ENCODE measurements at regions not wholly inside any gene's neighbourhood (a gene's known extent, or its start where the extent isn't known, plus 50 kb on each side); places are given as distances from the start of the nearest gene placed in this dataset.

GRCh38 chr2:120850551-120850950, 114.9 kb downstream of the GLI2 start:
- H3K9me3 Mint-ChIP-seq, result peaks cover 21% of the 10 kb centered on the region
- H3K36me3 Mint-ChIP-seq (ENCODE audit: low read depth), result no peaks in the 10 kb centered on the region
- no peaks in the 10 kb centered on the region for H3K4me1 Mint-ChIP-seq (ENCODE audit: low read depth)
- H3K4me3 Mint-ChIP-seq, result no peak overlapping the region
- no peaks in the 10 kb centered on the region for H3K27me3 Mint-ChIP-seq
- H3K27ac Mint-ChIP-seq, result no peak overlapping the region

GRCh38 chr2:120851116-120851773, 115.6 kb downstream of the GLI2 start:
- no peaks in the 10 kb centered on the region for H3K4me1 Mint-ChIP-seq (ENCODE audit: low read depth)
- peaks cover 21% of the 10 kb centered on the region for H3K9me3 Mint-ChIP-seq
- no peak overlapping the region for H3K27ac Mint-ChIP-seq
- H3K36me3 Mint-ChIP-seq (ENCODE audit: low read depth), result no peaks in the 10 kb centered on the region
- H3K4me3 Mint-ChIP-seq, result no peak overlapping the region
- no peaks in the 10 kb centered on the region for H3K27me3 Mint-ChIP-seq

GRCh38 chr2:120852200-120852815, 116.6 kb downstream of the GLI2 start:
- H3K36me3 Mint-ChIP-seq (ENCODE audit: low read depth), result no peaks in the 10 kb centered on the region
- no peak overlapping the region for H3K27ac Mint-ChIP-seq
- peaks cover 21% of the 10 kb centered on the region for H3K9me3 Mint-ChIP-seq
- no peaks in the 10 kb centered on the region for H3K4me1 Mint-ChIP-seq (ENCODE audit: low read depth)
- no peaks in the 10 kb centered on the region for H3K27me3 Mint-ChIP-seq
- H3K4me3 Mint-ChIP-seq, result no peak overlapping the region

GRCh38 chr2:120853306-120854013, 117.8 kb downstream of the GLI2 start:
- no peaks in the 10 kb centered on the region for H3K27me3 Mint-ChIP-seq

GRCh38 chr2:120854014-120854620, 118.4 kb downstream of the GLI2 start:
- no peaks in the 10 kb centered on the region for H3K27me3 Mint-ChIP-seq
- H3K4me1 Mint-ChIP-seq (ENCODE audit: low read depth), result no peaks in the 10 kb centered on the region
- no peak overlapping the region for H3K27ac Mint-ChIP-seq
- no peaks in the 10 kb centered on the region for H3K36me3 Mint-ChIP-seq (ENCODE audit: low read depth)
- H3K4me3 Mint-ChIP-seq, result no peak overlapping the region
- H3K9me3 Mint-ChIP-seq, result peaks cover 15% of the 10 kb centered on the region

More at GRCh38 chr2:120853306-120854013, 117.8 kb downstream of the GLI2 start:
- no peak overlapping the region for H3K4me3 Mint-ChIP-seq
- H3K27ac Mint-ChIP-seq, result no peak overlapping the region
- peaks cover 21% of the 10 kb centered on the region for H3K9me3 Mint-ChIP-seq
- H3K36me3 Mint-ChIP-seq (ENCODE audit: low read depth), result no peaks in the 10 kb centered on the region
- H3K4me1 Mint-ChIP-seq (ENCODE audit: low read depth), result no peaks in the 10 kb centered on the region

GRCh38 chr2:120854766-120855530, 119.3 kb downstream of the GLI2 start:
- no peaks in the 10 kb centered on the region for H3K4me1 Mint-ChIP-seq (ENCODE audit: low read depth)
- no peaks in the 10 kb centered on the region for H3K27me3 Mint-ChIP-seq
- no peak overlapping the region for H3K27ac Mint-ChIP-seq
- H3K9me3 Mint-ChIP-seq, result peaks cover 6% of the 10 kb centered on the region
- H3K4me3 Mint-ChIP-seq, result no peak overlapping the region
- no peaks in the 10 kb centered on the region for H3K36me3 Mint-ChIP-seq (ENCODE audit: low read depth)

- Mint-ChIP-seq H3K4me3 (no peak overlapping the region), H3K27ac (no peak overlapping the region), H3K36me3 (ENCODE audit: low read depth) (no peaks in the 10 kb centered on the region), H3K4me1 (ENCODE audit: low read depth) (no peaks in the 10 kb centered on the region), H3K27me3 (no peaks in the 10 kb centered on the region), H3K9me3 (no peaks in the 10 kb centered on the region)
Measured at GRCh38 chr2:120855855-120856405, 120.3 kb downstream of the GLI2 start.

GRCh38 chr2:120856421-120856862, 120.8 kb downstream of the GLI2 start:
- Mint-ChIP-seq H3K4me3 (no peak overlapping the region), H3K27ac (no peak overlapping the region), H3K36me3 (ENCODE audit: low read depth) (no peaks in the 10 kb centered on the region)

GRCh38 chr2:120857422-120857821, 121.8 kb downstream of the GLI2 start:
- no peaks in the 10 kb centered on the region for H3K4me1 Mint-ChIP-seq (ENCODE audit: low read depth)
- H3K9me3 Mint-ChIP-seq, result no peaks in the 10 kb centered on the region
- no peak overlapping the region for H3K4me3 Mint-ChIP-seq
- H3K36me3 Mint-ChIP-seq (ENCODE audit: low read depth), result no peaks in the 10 kb centered on the region
- H3K27ac Mint-ChIP-seq, result no peak overlapping the region
- no peaks in the 10 kb centered on the region for H3K27me3 Mint-ChIP-seq

More at GRCh38 chr2:120856421-120856862, 120.8 kb downstream of the GLI2 start:
- no peaks in the 10 kb centered on the region for H3K9me3 Mint-ChIP-seq
- H3K4me1 Mint-ChIP-seq (ENCODE audit: low read depth), result no peaks in the 10 kb centered on the region
- no peaks in the 10 kb centered on the region for H3K27me3 Mint-ChIP-seq

- Mint-ChIP-seq H3K27me3 (no peaks in the 10 kb centered on the region), H3K27ac (no peak overlapping the region), H3K9me3 (no peaks in the 10 kb centered on the region), H3K4me3 (no peak overlapping the region), H3K36me3 (ENCODE audit: low read depth) (no peaks in the 10 kb centered on the region), H3K4me1 (ENCODE audit: low read depth) (no peaks in the 10 kb centered on the region)
Measured at GRCh38 chr2:120857931-120858330, 122.3 kb downstream of the GLI2 start.

GRCh38 chr2:120858361-120859106, 122.9 kb downstream of the GLI2 start:
- no peaks in the 10 kb centered on the region for H3K9me3 Mint-ChIP-seq
- H3K4me3 Mint-ChIP-seq, result no peak overlapping the region
- no peaks in the 10 kb centered on the region for H3K27me3 Mint-ChIP-seq
- no peaks in the 10 kb centered on the region for H3K36me3 Mint-ChIP-seq (ENCODE audit: low read depth)
- H3K27ac Mint-ChIP-seq, result no peak overlapping the region
- H3K4me1 Mint-ChIP-seq (ENCODE audit: low read depth), result no peaks in the 10 kb centered on the region

GRCh38 chr2:120859128-120859527, 123.5 kb downstream of the GLI2 start:
- no peaks in the 10 kb centered on the region for H3K4me1 Mint-ChIP-seq (ENCODE audit: low read depth)
- no peaks in the 10 kb centered on the region for H3K9me3 Mint-ChIP-seq
- no peaks in the 10 kb centered on the region for H3K27me3 Mint-ChIP-seq
- H3K36me3 Mint-ChIP-seq (ENCODE audit: low read depth), result no peaks in the 10 kb centered on the region
- no peak overlapping the region for H3K4me3 Mint-ChIP-seq
- no peak overlapping the region for H3K27ac Mint-ChIP-seq

- Mint-ChIP-seq H3K4me3 (no peak overlapping the region), H3K27ac (no peak overlapping the region), H3K9me3 (no peaks in the 10 kb centered on the region), H3K4me1 (ENCODE audit: low read depth) (no peaks in the 10 kb centered on the region), H3K36me3 (ENCODE audit: low read depth) (no peaks in the 10 kb centered on the region), H3K27me3 (no peaks in the 10 kb centered on the region)
Measured at GRCh38 chr2:120859814-120860578, 124.3 kb downstream of the GLI2 start.

Data from stimulated activated naive CD8-positive, alpha-beta T cell treated with anti-CD3 and anti-CD28 coated beads, Interleukin-15, Interleukin-2, amounts not matched to agents 100 ng/mL and 50 ng/mL, for 24 hours (primary cell).